NT2/D1 (cell line): ENCODE measurements at regions not wholly inside any gene's neighbourhood (a gene's known extent, or its start where the extent isn't known, plus 50 kb on each side); places are given as distances from the start of the nearest gene placed in this dataset.

Experiments
- SUZ12 ChIP-seq: IDR thresholded peaks from 2 replicates; pipeline ENCODE4 v1.6.1; 2011; ENCODE audit not compliant: insufficient read length, insufficient read depth; ENCODE audit errors: extremely low read depth
- YY1 ChIP-seq: IDR thresholded peaks from 2 replicates; pipeline ENCODE4 v1.6.1; 2011; ENCODE audit not compliant: insufficient read length, insufficient read depth

GRCh38 chr16:61555718-61556441 is 480.4 kb downstream of the CDH8 start:
- TF ChIP-seq YY1 (no peak), SUZ12 (no peak)
